ENCODE measurements at regions not wholly inside any gene's neighbourhood (a gene's known extent, or its start where the extent isn't known, plus 50 kb on each side); places are given as distances from the start of the nearest gene placed in this dataset.

DNA sequence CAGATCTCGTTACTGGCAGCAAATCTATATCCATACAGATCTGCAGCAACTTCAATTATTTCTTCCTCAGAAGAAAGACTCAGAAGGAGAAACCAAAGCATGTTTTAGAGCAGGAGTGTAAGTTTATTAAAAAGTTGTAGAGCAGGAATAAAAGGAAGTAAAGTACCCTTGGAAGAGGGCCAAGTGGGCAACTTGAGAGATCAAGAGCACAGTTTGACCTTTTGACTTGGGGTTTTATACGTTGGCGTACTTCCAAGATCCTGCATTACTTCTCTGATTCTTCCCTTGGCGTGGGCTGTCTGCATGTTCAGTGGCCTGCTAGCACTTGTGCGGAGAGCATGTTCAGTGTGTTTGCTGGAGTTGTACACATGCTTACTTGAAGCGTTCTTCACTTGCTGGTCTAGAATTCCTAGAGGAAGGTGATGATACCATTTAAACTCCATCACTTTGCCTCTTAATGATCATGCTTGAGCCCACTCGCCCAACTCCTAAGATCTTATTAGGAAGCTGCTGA is 1114.7 kb upstream of the PABPC4L start:
- H3K4me1 ChIP-seq, result no peaks in the 10 kb centered on the region
- peaks cover 0 to 27% (median 12%) of the 10 kb centered on the region in 8 donors for H3K9me3 ChIP-seq
- H3K27me3 ChIP-seq (replicated peaks in 1 of 7), result no peaks in the 10 kb centered on the region
- intact Hi-C loops (cut with DNase I; ENCODE audit: low total_unique reads), result no loop called here
- 66 to 78% (median 74%) methylated on average over 7 of the region's 7 CpGs for WGBS, 5 donors
- H3K4me3 ChIP-seq, result no peak overlapping the region
- TF ChIP-seq, protein P1, sequence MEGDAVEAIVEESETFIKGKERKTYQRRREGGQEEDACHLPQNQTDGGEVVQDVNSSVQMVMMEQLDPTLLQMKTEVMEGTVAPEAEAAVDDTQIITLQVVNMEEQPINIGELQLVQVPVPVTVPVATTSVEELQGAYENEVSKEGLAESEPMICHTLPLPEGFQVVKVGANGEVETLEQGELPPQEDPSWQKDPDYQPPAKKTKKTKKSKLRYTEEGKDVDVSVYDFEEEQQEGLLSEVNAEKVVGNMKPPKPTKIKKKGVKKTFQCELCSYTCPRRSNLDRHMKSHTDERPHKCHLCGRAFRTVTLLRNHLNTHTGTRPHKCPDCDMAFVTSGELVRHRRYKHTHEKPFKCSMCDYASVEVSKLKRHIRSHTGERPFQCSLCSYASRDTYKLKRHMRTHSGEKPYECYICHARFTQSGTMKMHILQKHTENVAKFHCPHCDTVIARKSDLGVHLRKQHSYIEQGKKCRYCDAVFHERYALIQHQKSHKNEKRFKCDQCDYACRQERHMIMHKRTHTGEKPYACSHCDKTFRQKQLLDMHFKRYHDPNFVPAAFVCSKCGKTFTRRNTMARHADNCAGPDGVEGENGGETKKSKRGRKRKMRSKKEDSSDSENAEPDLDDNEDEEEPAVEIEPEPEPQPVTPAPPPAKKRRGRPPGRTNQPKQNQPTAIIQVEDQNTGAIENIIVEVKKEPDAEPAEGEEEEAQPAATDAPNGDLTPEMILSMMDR (IDR thresholded peaks at IDR 0.05 in 8 of 11, conservative IDR thresholded peaks at IDR 0.05 in 3 of 11), result no peak
- TF ChIP-seq POLR2A (IDR thresholded peaks at IDR 0.05), result no peak
- TF ChIP-seq POLR2AphosphoS5 (IDR thresholded peaks at IDR 0.05), result no peak
- no peaks in the 10 kb centered on the region for H3K36me3 ChIP-seq
- no peak overlapping the region for H3K27ac ChIP-seq
- DNase-seq, result no peak

DNA sequence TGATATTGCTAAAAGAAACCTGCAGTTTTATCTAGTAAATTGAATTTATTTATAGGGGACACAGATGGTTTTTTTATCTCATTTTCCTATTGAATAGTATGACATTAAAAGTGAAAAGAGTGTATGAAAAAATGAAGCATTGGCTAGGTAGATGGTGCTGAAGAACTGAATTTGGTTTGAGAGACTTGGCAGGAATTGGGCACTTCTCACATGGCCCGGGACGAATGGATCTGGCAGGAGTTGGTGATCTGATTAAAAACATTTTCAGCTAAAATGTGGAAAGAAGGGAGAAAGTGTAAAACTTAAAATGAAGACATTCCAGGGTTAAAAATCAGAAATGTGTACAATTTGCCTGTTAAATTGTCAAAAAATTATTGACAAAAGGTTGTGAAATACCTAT is 1088.5 kb upstream of the PABPC4L start:
- H3K27me3 ChIP-seq (replicated peaks in 1 of 7), result no peaks in the 10 kb centered on the region
- no peak for TF ChIP-seq POLR2A (IDR thresholded peaks at IDR 0.05)
- TF ChIP-seq POLR2AphosphoS5 (IDR thresholded peaks at IDR 0.05), result no peak
- TF ChIP-seq, protein P1 (IDR thresholded peaks at IDR 0.05 in 8 of 11, conservative IDR thresholded peaks at IDR 0.05 in 3 of 11), result no peak
- H3K36me3 ChIP-seq, result no peaks in the 10 kb centered on the region
- H3K27ac ChIP-seq, result no peak overlapping the region
- DNase-seq, result no peak
- H3K9me3 ChIP-seq, result peaks cover 0 to 6% (median 0%) of the 10 kb centered on the region in 8 donors
- intact Hi-C loops (cut with DNase I; ENCODE audit: low total_unique reads), result no loop called here
- H3K4me3 ChIP-seq, result no peak overlapping the region
- H3K4me1 ChIP-seq, result no peaks in the 10 kb centered on the region
- WGBS, 5 donors, result 83 to 93% (median 85%) methylated on average over 2 of the region's 2 CpGs

GRCh38 chr4:135283934-135284333 is 1082.3 kb upstream of the PABPC4L start:
- no peak overlapping the region for H3K4me3 ChIP-seq
- intact Hi-C loops (cut with DNase I; ENCODE audit: low total_unique reads), result no loop called here
- no peaks in the 10 kb centered on the region for H3K36me3 ChIP-seq
- H3K4me1 ChIP-seq, result no peaks in the 10 kb centered on the region
- TF ChIP-seq, protein P1 (IDR thresholded peaks at IDR 0.05 in 8 of 11, conservative IDR thresholded peaks at IDR 0.05 in 3 of 11), result no peak
- no peak for TF ChIP-seq POLR2A (IDR thresholded peaks at IDR 0.05)
- no peak for TF ChIP-seq POLR2AphosphoS5 (IDR thresholded peaks at IDR 0.05)
- H3K27ac ChIP-seq, result no peak overlapping the region
- no peak for DNase-seq
- peaks cover 0 to 6% (median 0%) of the 10 kb centered on the region in 8 donors for H3K9me3 ChIP-seq
- no peaks in the 10 kb centered on the region for H3K27me3 ChIP-seq (replicated peaks in 1 of 7)

GRCh38 chr4:135282676-135283075 is 1081.1 kb upstream of the PABPC4L start:
- Histone ChIP-seq H3K27me3 (replicated peaks in 1 of 7) (no peaks in the 10 kb centered on the region), H3K4me1 (no peaks in the 10 kb centered on the region), H3K9me3 (no peaks in the 10 kb centered on the region), H3K36me3 (no peaks in the 10 kb centered on the region), H3K27ac (no peak overlapping the region), H3K4me3 (no peak overlapping the region)
- intact Hi-C loops (cut with DNase I; ENCODE audit: low total_unique reads), result no loop called here
- 84 to 94% (median 87%) methylated on average over 1 of the region's 1 CpG for WGBS, 5 donors
- no peak for DNase-seq
- TF ChIP-seq POLR2AphosphoS5 (IDR thresholded peaks at IDR 0.05) (no peak), POLR2A (IDR thresholded peaks at IDR 0.05) (no peak)
- TF ChIP-seq, protein P1 (IDR thresholded peaks at IDR 0.05 in 8 of 11, conservative IDR thresholded peaks at IDR 0.05 in 3 of 11), result no peak
